Mesenchymal stem cell (in vitro differentiated cells and primary cell): ENCODE measurements at regions not wholly inside any gene's neighbourhood (a gene's known extent, or its start where the extent isn't known, plus 50 kb on each side); places are given as distances from the start of the nearest gene placed in this dataset.

Experiments used
- DNase-seq: peaks from one replicate; pipeline ENCODE4 v3.0.0-alpha.2; 2013
- H2AFZ ChIP-seq: one replicate; pipeline ENCODE4 v1.6.1; 2013; ENCODE audit warnings: low read depth, mild to moderate bottlenecking, control low read depth, inconsistent platforms, low read length, moderate library complexity
- H2AK5ac ChIP-seq: 2 replicates; pipeline ENCODE4 v1.6.1; 2013; ENCODE audit warnings: low read length, moderate library complexity, mild to moderate bottlenecking, inconsistent platforms; ENCODE audit not compliant: severe bottlenecking
- H2BK120ac ChIP-seq: one replicate; pipeline ENCODE4 v1.6.1; 2013; ENCODE audit warnings: low read depth, mild to moderate bottlenecking, inconsistent platforms, low read length, moderate library complexity
- H2BK12ac ChIP-seq, 2 experiments: one replicate each; pipeline ENCODE4 v1.6.1; 2013; ENCODE audit warnings: inconsistent platforms in 2 of 2, low read length in 2 of 2, mild to moderate bottlenecking in 2 of 2, moderate library complexity in 2 of 2, control low read depth in 1 of 2
- H2BK15ac ChIP-seq: one replicate; pipeline ENCODE4 v1.6.1; 2013; ENCODE audit warnings: mild to moderate bottlenecking, low read depth, inconsistent platforms; ENCODE audit not compliant: poor library complexity, severe bottlenecking
- H2BK5ac ChIP-seq: 2 replicates; pipeline ENCODE4 v1.6.1; 2013; ENCODE audit warnings: low read depth, mild to moderate bottlenecking, low read length, control low read depth, inconsistent platforms; ENCODE audit not compliant: poor library complexity, severe bottlenecking
- H3K14ac ChIP-seq, 2 experiments: one replicate each; pipeline ENCODE4 v1.6.1; 2013; ENCODE audit warnings: inconsistent platforms in 2 of 2, low read length in 2 of 2, control low read depth in 1 of 2, mild to moderate bottlenecking in 1 of 2, moderate library complexity in 1 of 2
- H3K18ac ChIP-seq, 2 experiments: one replicate each; pipeline ENCODE4 v1.6.1; 2013; ENCODE audit warnings: inconsistent platforms in 2 of 2, low read length in 2 of 2, control low read depth in 1 of 2, low read depth in 1 of 2, mild to moderate bottlenecking in 1 of 2
- H3K23ac ChIP-seq, 2 experiments: one replicate each; pipeline ENCODE4 v1.6.1; 2013; ENCODE audit warnings: inconsistent platforms in 2 of 2, low read length in 2 of 2, mild to moderate bottlenecking in 2 of 2, moderate library complexity in 2 of 2, control low read depth in 1 of 2
- H3K27ac ChIP-seq: 2 replicates; pipeline ENCODE4 v1.5.1; 2013; ENCODE audit warnings: mild to moderate bottlenecking, moderate library complexity, low read length, control low read depth, inconsistent platforms; ENCODE audit not compliant: poor library complexity, severe bottlenecking
- H3K27me3 ChIP-seq, 2 experiments: 2 replicates each; pipeline versions ENCODE4 v1.6.1 to v1.7.0; 2013; ENCODE audit warnings: low read length in 2 of 2, mild to moderate bottlenecking in 2 of 2, moderate library complexity in 2 of 2, control low read depth in 1 of 2, inconsistent platforms in 1 of 2; ENCODE audit not compliant: control insufficient read depth in 1 of 2, insufficient read depth in 1 of 2
- H3K36me3 ChIP-seq, 2 experiments: 2 replicates each; pipeline versions ENCODE4 v1.6.1 to v1.7.0; 2013; ENCODE audit warnings: low read length in 2 of 2, control low read depth in 1 of 2, inconsistent platforms in 1 of 2, low read depth in 1 of 2, mild to moderate bottlenecking in 1 of 2; ENCODE audit not compliant: insufficient read depth in 2 of 2, control insufficient read depth in 1 of 2
- H3K4ac ChIP-seq, 2 experiments: one replicate each; pipeline ENCODE4 v1.6.1; 2013; ENCODE audit warnings: inconsistent platforms in 2 of 2, low read length in 2 of 2, mild to moderate bottlenecking in 2 of 2, moderate library complexity in 2 of 2, control low read depth in 1 of 2, low read depth in 1 of 2
- H3K4me1 ChIP-seq: 2 replicates; pipeline ENCODE4 v1.6.1; 2013; ENCODE audit warnings: low read depth, low read length, control low read depth; ENCODE audit not compliant: control insufficient read depth, insufficient read depth
- H3K4me2 ChIP-seq: 2 replicates; pipeline ENCODE4 v1.6.1; 2013; ENCODE audit warnings: low read length, mild to moderate bottlenecking, inconsistent platforms; ENCODE audit not compliant: poor library complexity, severe bottlenecking
- H3K4me3 ChIP-seq, 2 experiments: 2 replicates each; pipeline versions ENCODE4 v1.5.1 to v1.7.0; 2013; ENCODE audit warnings: low read length in 2 of 2, mild to moderate bottlenecking in 2 of 2, control low read depth in 1 of 2, low read depth in 1 of 2; ENCODE audit not compliant: insufficient read depth in 1 of 2
- H3K79me1 ChIP-seq: replicated peaks from 2 replicates; pipeline ENCODE4 v1.6.1; 2013; ENCODE audit warnings: mild to moderate bottlenecking, control low read depth, low read length, inconsistent platforms; ENCODE audit not compliant: poor library complexity, severe bottlenecking
- H3K9ac ChIP-seq: 2 replicates; pipeline ENCODE4 v1.7.0; 2013; ENCODE audit warnings: mild to moderate bottlenecking, low read length, moderate library complexity
- H3K9me3 ChIP-seq: 2 replicates; pipeline ENCODE4 v1.7.0; 2013; ENCODE audit warnings: mild to moderate bottlenecking, low read length; ENCODE audit not compliant: control insufficient read depth
- H4K8ac ChIP-seq: one replicate; pipeline ENCODE4 v1.6.1; 2013; ENCODE audit warnings: inconsistent platforms, mild to moderate bottlenecking, low read length, moderate library complexity
- H4K91ac ChIP-seq: one replicate; pipeline ENCODE4 v1.6.1; 2013; ENCODE audit warnings: mild to moderate bottlenecking, low read length, inconsistent platforms
- WGBS: methylation state at CpG from one replicate; pipeline ENCODE4 v1.1.7; 2013; ENCODE audit warnings: mixed read lengths; 5-methylcytosine and 5-hydroxymethylcytosine counted together

DNA sequence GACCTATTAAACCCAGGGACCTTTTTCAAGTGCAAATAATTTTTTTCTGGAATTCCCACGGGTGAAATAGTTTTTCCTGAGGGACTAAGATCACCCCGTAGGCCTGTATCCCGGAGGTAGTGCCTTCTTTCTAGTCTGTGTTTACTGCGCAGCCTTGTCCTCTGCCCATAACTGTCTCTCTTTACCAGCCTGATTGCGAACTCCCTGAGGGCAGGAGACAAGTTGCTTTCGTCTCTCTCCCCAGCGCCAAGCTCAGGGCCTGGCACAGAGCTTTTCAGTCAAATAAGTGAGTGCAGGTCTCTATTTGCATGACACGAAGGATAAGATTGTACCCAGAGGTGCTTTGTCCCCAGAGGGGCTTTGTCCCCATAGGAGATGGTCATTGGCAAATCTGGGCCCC is 123.9 kb downstream of the DDX1 start:
- Histone ChIP-seq H3K79me1 (no peaks in the 10 kb centered on the region), H3K36me3 (no peaks in the 10 kb centered on the region), H3K27me3 (peaks cover 8 to 9% of the 10 kb centered on the region in 2 experiments), H2AFZ (no peak overlapping the region), H2BK5ac (no peak overlapping the region), H3K23ac (no peak overlapping the region), H2BK15ac (no peak overlapping the region), H3K9me3 (no peaks in the 10 kb centered on the region), H3K27ac (no peak overlapping the region), H3K4me1 (peaks cover 12% of the 10 kb centered on the region), H2BK120ac (no peak overlapping the region), H3K4ac (no peak overlapping the region), H3K18ac (no peak overlapping the region), H2BK12ac (no peak overlapping the region), H3K9ac (no peak overlapping the region), H3K14ac (no peak overlapping the region), H2AK5ac (peak overlapping the region; percentile 33), H3K4me2 (no peak overlapping the region), H4K91ac (no peak overlapping the region), H3K4me3 (no peak overlapping the region), H4K8ac (no peak overlapping the region)
- 84% methylated on average over 8 of the region's 8 CpGs for WGBS
- DNase-seq: no peak

DNA sequence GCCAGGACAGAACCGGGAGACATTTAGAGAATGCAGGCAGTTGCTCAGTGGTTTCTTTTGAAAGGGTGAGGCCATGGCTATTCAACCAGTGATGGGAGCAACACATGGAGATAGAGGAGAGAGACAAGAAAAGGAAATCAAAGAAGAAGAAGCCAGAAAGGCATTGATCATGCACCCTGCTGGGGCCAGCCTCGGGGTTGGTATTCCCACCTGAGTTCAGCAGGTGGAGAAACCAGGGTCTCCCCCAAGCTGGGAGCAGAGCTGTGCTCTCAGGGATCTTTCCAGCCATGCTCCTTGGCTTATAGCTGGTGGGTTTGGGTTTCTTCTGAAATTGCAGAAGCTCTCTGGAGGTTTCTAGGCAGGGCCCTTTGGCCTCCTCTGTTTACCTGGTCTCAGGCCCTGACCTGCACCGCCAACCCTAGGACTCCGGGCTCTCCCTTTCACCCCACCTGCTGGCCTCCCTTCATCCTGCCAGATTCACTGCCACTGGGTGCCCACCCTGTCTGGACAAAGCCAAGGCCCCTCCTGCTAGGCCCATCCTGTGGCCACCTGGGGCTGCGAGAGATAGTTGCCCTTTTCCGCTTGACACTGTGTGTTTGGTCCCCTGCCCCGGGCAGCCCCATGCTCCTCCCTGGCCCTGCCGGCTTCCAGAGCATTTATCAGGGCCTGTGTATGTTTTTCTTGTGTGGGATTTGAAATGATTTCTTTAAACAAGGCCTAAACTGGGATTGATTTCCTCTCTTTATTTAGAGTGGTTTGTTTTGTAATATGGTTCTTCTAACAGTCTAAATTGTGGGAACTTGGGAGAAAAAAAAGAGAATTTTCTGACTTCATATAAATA is 126.7 kb downstream of the DDX1 start:
- Histone ChIP-seq H3K79me1 (no peaks in the 10 kb centered on the region), H3K23ac (no peak overlapping the region), H3K9me3 (no peaks in the 10 kb centered on the region), H3K4me3 (no peak overlapping the region), H3K4ac (no peak overlapping the region), H2BK12ac (no peak overlapping the region), H3K4me1 (peaks cover 9% of the 10 kb centered on the region), H2BK15ac (no peak overlapping the region), H3K9ac (no peak overlapping the region), H3K27me3 (peaks cover 8 to 27% of the 10 kb centered on the region in 2 experiments), H2AK5ac (peak overlapping the region; percentile 80), H2BK5ac (no peak overlapping the region), H4K8ac (no peak overlapping the region), H2BK120ac (no peak overlapping the region), H2AFZ (no peak overlapping the region), H3K14ac (no peak overlapping the region), H3K27ac (no peak overlapping the region), H3K4me2 (no peak overlapping the region), H4K91ac (no peak overlapping the region), H3K36me3 (no peaks in the 10 kb centered on the region), H3K18ac (no peak overlapping the region)
- no peak for DNase-seq
- WGBS: 75% methylated on average over 8 of the region's 8 CpGs

DNA sequence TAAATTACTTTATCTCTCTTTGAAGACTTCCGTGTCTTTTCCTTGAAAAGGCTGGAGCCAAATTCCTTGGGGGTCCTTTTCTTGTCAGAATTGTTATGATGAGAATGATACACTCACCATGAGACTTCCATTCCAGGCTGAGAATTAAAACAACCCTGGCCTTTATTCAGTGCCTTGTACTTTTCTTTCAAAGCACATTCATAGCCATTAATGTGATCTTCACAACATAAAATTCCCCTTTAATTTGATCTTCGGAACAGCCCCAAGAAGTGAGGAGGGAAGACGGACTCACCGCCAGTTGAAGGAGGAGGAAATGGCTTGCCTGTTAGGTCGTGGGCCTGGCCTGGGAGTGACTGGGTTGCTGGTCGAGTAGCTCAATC is 127.3 kb downstream of the DDX1 start:
- no peak overlapping the region for H4K8ac ChIP-seq
- WGBS: 75% methylated on average over 5 of the region's 6 CpGs
- H2BK5ac ChIP-seq: no peak overlapping the region
- no peak overlapping the region for H3K23ac ChIP-seq
- no peak overlapping the region for H2BK120ac ChIP-seq
- no peak overlapping the region for H2AFZ ChIP-seq
- H3K4me1 ChIP-seq: peaks cover 9% of the 10 kb centered on the region
- no peak overlapping the region for H3K14ac ChIP-seq
- no peak overlapping the region for H2AK5ac ChIP-seq
- H3K4me3 ChIP-seq: no peak overlapping the region
- no peak overlapping the region for H3K4me2 ChIP-seq
- H3K9ac ChIP-seq: no peak overlapping the region
- no peaks in the 10 kb centered on the region for H3K79me1 ChIP-seq
- no peak overlapping the region for H3K18ac ChIP-seq
- H3K27me3 ChIP-seq: peaks cover 6 to 23% of the 10 kb centered on the region in 2 experiments
- no peak for DNase-seq
- no peak overlapping the region for H2BK12ac ChIP-seq
- no peak overlapping the region for H2BK15ac ChIP-seq
- H3K27ac ChIP-seq: no peak overlapping the region
- no peaks in the 10 kb centered on the region for H3K9me3 ChIP-seq
- H4K91ac ChIP-seq: no peak overlapping the region
- H3K36me3 ChIP-seq: no peaks in the 10 kb centered on the region
- no peak overlapping the region for H3K4ac ChIP-seq

DNA sequence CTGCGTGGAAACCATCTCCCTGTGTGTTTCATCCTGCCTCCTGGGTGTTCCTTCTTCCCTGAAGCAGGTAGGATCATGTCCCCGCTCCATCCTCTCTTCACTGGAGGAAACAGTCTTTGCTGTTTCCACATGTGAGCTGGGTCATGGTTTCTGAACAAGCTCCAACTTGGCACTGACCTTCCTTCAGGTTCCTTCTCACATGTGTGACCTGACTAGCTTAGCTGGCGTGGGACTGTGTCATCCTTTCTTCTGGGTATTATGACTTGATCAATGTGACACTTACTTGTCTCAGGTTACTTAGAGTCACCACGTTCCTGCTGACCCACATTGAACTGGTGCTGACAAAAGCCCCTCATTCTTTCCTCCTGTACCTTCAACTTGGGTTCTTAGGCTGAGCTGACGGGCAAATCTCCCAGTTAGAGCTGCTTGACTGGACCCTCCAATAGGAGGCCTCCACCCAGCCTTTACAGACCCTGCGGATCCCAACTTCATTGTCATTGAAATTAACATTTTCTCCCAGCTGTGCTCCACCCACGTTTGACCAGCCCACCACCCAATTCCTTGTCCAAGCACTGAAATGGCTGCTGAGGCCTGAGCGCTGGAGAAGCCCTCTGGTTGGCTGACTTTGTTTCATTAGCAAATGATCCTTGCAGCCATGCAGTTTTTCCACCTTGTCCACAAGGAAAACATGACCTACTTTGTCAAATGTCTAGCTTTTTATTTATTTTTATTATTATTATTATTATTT is 128.1 kb downstream of the DDX1 start:
- no peak overlapping the region for H3K4me2 ChIP-seq
- H3K27me3 ChIP-seq: peaks cover 9 to 25% of the 10 kb centered on the region in 2 experiments
- H2BK120ac ChIP-seq: no peak overlapping the region
- no peak overlapping the region for H3K23ac ChIP-seq
- no peak overlapping the region for H4K8ac ChIP-seq
- H3K4me1 ChIP-seq: peaks cover 9% of the 10 kb centered on the region
- H2BK5ac ChIP-seq: no peak overlapping the region
- no peak overlapping the region for H3K18ac ChIP-seq
- H2BK15ac ChIP-seq: no peak overlapping the region
- H3K14ac ChIP-seq: no peak overlapping the region
- H3K36me3 ChIP-seq: no peaks in the 10 kb centered on the region
- DNase-seq: no peak
- no peaks in the 10 kb centered on the region for H3K79me1 ChIP-seq
- no peak overlapping the region for H3K27ac ChIP-seq
- peak overlapping the region; percentile 24 for H2AK5ac ChIP-seq
- no peak overlapping the region for H3K9ac ChIP-seq
- no peak overlapping the region for H3K4ac ChIP-seq
- H3K9me3 ChIP-seq: no peaks in the 10 kb centered on the region
- H2BK12ac ChIP-seq: no peak overlapping the region
- no peak overlapping the region for H2AFZ ChIP-seq
- H4K91ac ChIP-seq: no peak overlapping the region
- H3K4me3 ChIP-seq: no peak overlapping the region
- WGBS: 78% methylated on average over 8 of the region's 8 CpGs
